Fibroblast of lung (primary cell): ENCODE measurements at regions not wholly inside any gene's neighbourhood (a gene's known extent, or its start where the extent isn't known, plus 50 kb on each side); places are given as distances from the start of the nearest gene placed in this dataset.

Experiments
- DNase-seq, 2 donors: peaks; one replicate each; pipeline versions ENCODE4 v3.0.0 to v3.0.0-alpha.2; 2010; ENCODE audit warnings: low read depth in 2 of 2
- H2AFZ ChIP-seq: 2 replicates; pipeline ENCODE4 v1.5.1; 2012; ENCODE audit warnings: low read length, control low read depth, inconsistent platforms
- H3K27ac ChIP-seq: 2 replicates; pipeline ENCODE4 v1.5.1; 2011; ENCODE audit warnings: low read length, control low read depth; ENCODE audit not compliant: insufficient read depth
- H3K27me3 ChIP-seq: 2 replicates; pipeline ENCODE4 v1.5.1; 2011; ENCODE audit warnings: mild to moderate bottlenecking, low read length; ENCODE audit not compliant: control insufficient read depth, insufficient read depth
- H3K36me3 ChIP-seq: 2 replicates; pipeline ENCODE4 v1.5.1; 2011; ENCODE audit warnings: low read length; ENCODE audit not compliant: control insufficient read depth, insufficient read depth
- H3K4me1 ChIP-seq: 2 replicates; pipeline ENCODE4 v1.5.1; 2011; ENCODE audit warnings: low read length; ENCODE audit not compliant: control insufficient read depth, insufficient read depth; ENCODE audit errors: extremely low read depth
- H3K4me2 ChIP-seq: 2 replicates; pipeline ENCODE4 v1.5.1; 2011; ENCODE audit warnings: low read length, control low read depth; ENCODE audit not compliant: insufficient read depth; ENCODE audit errors: extremely low read depth
- H3K4me3 ChIP-seq, 4 experiments: fragments of 200-600 bp in 1 of 4; sonication (generic) in 1 of 4; replicated peaks in 1 of 4; 2 replicates each; pipeline ENCODE4 v1.5.1; 2011 to 2016; ENCODE audit warnings: low read length in 4 of 4, low read depth in 3 of 4, mild to moderate bottlenecking in 3 of 4, control low read depth in 2 of 4, inconsistent platforms in 1 of 4, mixed read lengths in 1 of 4; ENCODE audit not compliant: insufficient read depth in 1 of 4; ENCODE audit errors: control extremely low read depth in 1 of 4
- H3K79me2 ChIP-seq: 2 replicates; pipeline ENCODE4 v1.5.1; 2012; ENCODE audit warnings: mild to moderate bottlenecking, low read length, inconsistent platforms; ENCODE audit not compliant: control insufficient read depth, insufficient read depth
- H3K9ac ChIP-seq: 2 replicates; pipeline ENCODE4 v1.5.1; 2011; ENCODE audit warnings: mild to moderate bottlenecking, low read length, control low read depth; ENCODE audit not compliant: insufficient read depth
- H3K9me3 ChIP-seq: 2 replicates; pipeline ENCODE4 v1.5.1; 2012; ENCODE audit warnings: low read depth, low read length; ENCODE audit not compliant: control insufficient read depth, insufficient read depth
- H4K20me1 ChIP-seq: 2 replicates; pipeline ENCODE4 v1.5.1; 2011; ENCODE audit warnings: low read length; ENCODE audit not compliant: control insufficient read depth, insufficient read depth; ENCODE audit errors: extremely low read depth
- EZH2 ChIP-seq: IDR thresholded peaks from 2 replicates; pipeline ENCODE4 v1.5.1; 2012; ENCODE audit warnings: low read length, control low read depth, mild to moderate bottlenecking; ENCODE audit errors: missing control alignments
- TF ChIP-seq, protein P1 (sequence below), 2 donors: IDR thresholded peaks in 1 of 2; conservative IDR thresholded peaks in 1 of 2; 1 replicate in 1 of 2; 2 replicates in 1 of 2; pipeline ENCODE4 v1.5.1; 2011 to 2012; ENCODE audit warnings: low read length in 2 of 2, control low read depth in 1 of 2, inconsistent platforms in 1 of 2, low read depth in 1 of 2, mild to moderate bottlenecking in 1 of 2

DNA sequence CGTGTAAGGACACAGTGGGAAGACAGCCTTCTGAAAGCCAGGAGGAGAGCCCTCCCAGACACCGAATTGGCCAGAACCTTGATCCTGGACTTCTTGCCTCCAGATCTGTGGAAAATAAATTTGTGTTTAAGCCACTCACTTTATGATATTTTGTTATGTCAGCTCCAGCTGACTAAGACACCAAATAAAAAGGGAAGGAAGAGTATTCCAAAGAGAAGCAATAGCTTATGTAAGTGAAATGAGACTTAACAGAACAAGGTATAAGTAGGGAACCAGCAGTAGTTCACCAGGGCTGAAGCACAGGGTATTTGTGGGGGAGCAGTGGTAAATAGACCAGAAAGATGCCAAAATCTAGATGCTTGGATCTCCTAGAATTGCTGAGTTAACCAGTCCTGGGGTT lies 94.2 kb upstream of the WLS start:
- H3K4me2 ChIP-seq: no peak overlapping the region
- no peaks in the 10 kb centered on the region for H3K36me3 ChIP-seq
- no peaks in the 10 kb centered on the region for H3K27me3 ChIP-seq
- no peak overlapping the region for H2AFZ ChIP-seq
- no peak overlapping the region for H3K9ac ChIP-seq
- H3K79me2 ChIP-seq: no peaks in the 10 kb centered on the region
- no peaks in the 10 kb centered on the region for H3K9me3 ChIP-seq
- no peak for TF ChIP-seq EZH2
- TF ChIP-seq, protein P1, sequence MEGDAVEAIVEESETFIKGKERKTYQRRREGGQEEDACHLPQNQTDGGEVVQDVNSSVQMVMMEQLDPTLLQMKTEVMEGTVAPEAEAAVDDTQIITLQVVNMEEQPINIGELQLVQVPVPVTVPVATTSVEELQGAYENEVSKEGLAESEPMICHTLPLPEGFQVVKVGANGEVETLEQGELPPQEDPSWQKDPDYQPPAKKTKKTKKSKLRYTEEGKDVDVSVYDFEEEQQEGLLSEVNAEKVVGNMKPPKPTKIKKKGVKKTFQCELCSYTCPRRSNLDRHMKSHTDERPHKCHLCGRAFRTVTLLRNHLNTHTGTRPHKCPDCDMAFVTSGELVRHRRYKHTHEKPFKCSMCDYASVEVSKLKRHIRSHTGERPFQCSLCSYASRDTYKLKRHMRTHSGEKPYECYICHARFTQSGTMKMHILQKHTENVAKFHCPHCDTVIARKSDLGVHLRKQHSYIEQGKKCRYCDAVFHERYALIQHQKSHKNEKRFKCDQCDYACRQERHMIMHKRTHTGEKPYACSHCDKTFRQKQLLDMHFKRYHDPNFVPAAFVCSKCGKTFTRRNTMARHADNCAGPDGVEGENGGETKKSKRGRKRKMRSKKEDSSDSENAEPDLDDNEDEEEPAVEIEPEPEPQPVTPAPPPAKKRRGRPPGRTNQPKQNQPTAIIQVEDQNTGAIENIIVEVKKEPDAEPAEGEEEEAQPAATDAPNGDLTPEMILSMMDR (conservative IDR thresholded peaks at IDR 0.05 in 1 of 2, IDR thresholded peaks at IDR 0.05 in 1 of 2; ENCODE audit: low read depth in 1 of 2, low read length in 2 of 2): no peak
- no peak overlapping the region for H3K27ac ChIP-seq
- DNase-seq: no peak
- H3K4me3 ChIP-seq: no peak overlapping the region
- no peaks in the 10 kb centered on the region for H4K20me1 ChIP-seq
- peaks cover 22% of the 10 kb centered on the region for H3K4me1 ChIP-seq

DNA sequence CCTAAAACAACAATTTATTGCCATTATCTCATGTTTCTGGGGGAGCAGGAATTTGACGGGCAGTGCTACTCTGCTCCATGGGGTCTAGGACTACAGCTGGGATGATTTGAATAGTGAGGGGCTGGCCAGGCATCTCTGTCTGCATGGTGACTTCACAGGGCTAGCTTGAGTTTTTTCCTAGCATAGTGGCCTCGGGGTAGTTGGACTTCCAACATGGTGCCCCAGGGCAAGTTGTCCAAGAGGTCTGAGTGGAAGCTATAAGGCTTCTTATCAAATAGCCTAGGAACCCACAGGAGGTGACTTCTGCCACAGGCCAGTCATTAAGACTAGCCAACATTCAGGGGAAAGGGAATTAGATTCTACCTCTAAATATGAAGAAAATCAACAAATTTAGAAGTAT lies 92.0 kb upstream of the WLS start:
- Histone ChIP-seq H3K9me3 (no peaks in the 10 kb centered on the region), H3K4me3 (no peak overlapping the region), H2AFZ (no peak overlapping the region), H3K9ac (no peak overlapping the region), H3K36me3 (no peaks in the 10 kb centered on the region), H3K4me1 (peaks cover 14% of the 10 kb centered on the region), H3K27me3 (no peaks in the 10 kb centered on the region), H3K27ac (no peak overlapping the region), H4K20me1 (no peaks in the 10 kb centered on the region), H3K4me2 (no peak overlapping the region), H3K79me2 (no peaks in the 10 kb centered on the region)
- DNase-seq: no peak
- no peak for TF ChIP-seq EZH2
- TF ChIP-seq, protein P1 (conservative IDR thresholded peaks at IDR 0.05 in 1 of 2, IDR thresholded peaks at IDR 0.05 in 1 of 2; ENCODE audit: low read depth in 1 of 2, low read length in 2 of 2): no peak

DNA sequence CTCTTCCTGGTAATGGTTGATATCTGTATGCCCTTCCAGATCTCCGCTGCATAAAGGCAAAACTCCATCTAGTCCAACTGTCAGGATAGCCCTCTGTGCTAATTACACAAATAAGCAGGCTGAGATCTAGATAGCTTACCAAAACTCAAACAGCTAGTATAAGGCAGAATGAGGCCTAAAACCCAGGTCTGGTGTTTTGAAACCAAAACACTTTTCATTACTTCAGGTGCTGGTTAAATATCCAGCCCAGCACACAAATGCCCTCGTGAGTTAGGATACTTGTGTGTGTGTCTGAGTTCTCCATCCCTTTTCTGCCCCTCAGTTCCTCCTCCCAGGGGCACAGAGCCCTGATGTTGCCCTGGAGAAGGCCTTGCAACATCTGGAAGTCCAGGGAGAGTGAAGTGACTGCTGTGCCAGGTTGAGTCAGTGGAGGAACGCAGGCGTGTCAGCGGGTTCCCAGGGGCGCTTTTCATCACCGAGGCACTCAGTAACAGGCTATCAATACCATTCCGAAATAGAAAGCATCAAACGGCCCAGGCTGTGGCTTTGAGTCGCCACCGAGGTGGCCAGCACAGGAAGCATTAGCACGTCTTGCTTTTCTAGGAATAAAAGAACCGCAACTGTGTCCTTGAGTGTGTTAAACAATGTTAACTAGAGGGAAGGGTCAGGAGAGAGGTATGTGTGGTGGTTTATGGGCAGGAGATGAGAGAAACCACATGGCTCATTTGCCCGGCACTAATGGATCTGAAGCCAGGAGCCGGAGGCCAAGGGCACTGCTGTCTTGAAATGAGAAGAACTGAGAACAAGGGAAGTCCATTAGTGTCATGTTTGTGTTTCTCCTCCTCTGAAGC lies 90.7 kb upstream of the WLS start:
- H3K4me2 ChIP-seq: peak overlapping the region; percentile 29
- peak overlapping the region; percentile 53 for H3K27ac ChIP-seq
- no peaks in the 10 kb centered on the region for H3K9me3 ChIP-seq
- peak; percentile 63 to 91 for DNase-seq
- H2AFZ ChIP-seq: peak overlapping the region; percentile 57
- H3K9ac ChIP-seq: no peak overlapping the region
- no peaks in the 10 kb centered on the region for H3K79me2 ChIP-seq
- no peak overlapping the region for H3K4me3 ChIP-seq
- H3K4me1 ChIP-seq: peaks cover 8% of the 10 kb centered on the region
- TF ChIP-seq, protein P1 (conservative IDR thresholded peaks at IDR 0.05 in 1 of 2, IDR thresholded peaks at IDR 0.05 in 1 of 2; ENCODE audit: low read depth in 1 of 2, low read length in 2 of 2): no peak
- TF ChIP-seq EZH2: no peak
- H3K36me3 ChIP-seq: no peaks in the 10 kb centered on the region
- no peaks in the 10 kb centered on the region for H4K20me1 ChIP-seq
- no peaks in the 10 kb centered on the region for H3K27me3 ChIP-seq
